A549 (cell line): ENCODE measurements at regions not wholly inside any gene's neighbourhood (a gene's known extent, or its start where the extent isn't known, plus 50 kb on each side); places are given as distances from the start of the nearest gene placed in this dataset.

Experiments used
- CTCF ChIP-seq: fragments of >200 bp; sonication (Bioruptor Twin); formaldehyde crosslinking; IDR thresholded peaks from 3 replicates; pipeline ENCODE4 v1.5.1; 2016
- EP300 ChIP-seq, 2 experiments: fragments of >200 bp; sonication (Bioruptor Twin); formaldehyde crosslinking; IDR thresholded peaks; 2 replicates in 1 of 2; 3 replicates in 1 of 2; pipeline ENCODE4 v1.6.1; 2016 to 2017
- RCOR1 ChIP-seq: fragments of 150-350 bp; IDR thresholded peaks from 2 replicates; pipeline ENCODE4 v1.6.1; 2014; ENCODE audit warnings: antibody characterized with exemption, low read length, low read depth

GRCh38 chr7:66523409-66523808 lies 105.3 kb upstream of the KCTD7 start:
- TF ChIP-seq CTCF = no peak
- TF ChIP-seq RCOR1 = no peak
- TF ChIP-seq EP300 (IDR thresholded peaks at IDR 0.05) = no peak
